Activated T-cell treated with anti-CD3 and anti-CD28 coated beads for 48 hours (primary cell): ENCODE measurements at regions not wholly inside any gene's neighbourhood (a gene's known extent, or its start where the extent isn't known, plus 50 kb on each side); places are given as distances from the start of the nearest gene placed in this dataset.
"Not testable (repeated sequence)": the region's sequence is repeated elsewhere in the genome, so short reads cannot be mapped to it uniquely, and the experiment has no call there.

Experiments
- DNase-seq: peaks from one replicate; pipeline ENCODE4 v3.0.0-alpha.2; 2020; ENCODE audit warnings: low read depth

DNA sequence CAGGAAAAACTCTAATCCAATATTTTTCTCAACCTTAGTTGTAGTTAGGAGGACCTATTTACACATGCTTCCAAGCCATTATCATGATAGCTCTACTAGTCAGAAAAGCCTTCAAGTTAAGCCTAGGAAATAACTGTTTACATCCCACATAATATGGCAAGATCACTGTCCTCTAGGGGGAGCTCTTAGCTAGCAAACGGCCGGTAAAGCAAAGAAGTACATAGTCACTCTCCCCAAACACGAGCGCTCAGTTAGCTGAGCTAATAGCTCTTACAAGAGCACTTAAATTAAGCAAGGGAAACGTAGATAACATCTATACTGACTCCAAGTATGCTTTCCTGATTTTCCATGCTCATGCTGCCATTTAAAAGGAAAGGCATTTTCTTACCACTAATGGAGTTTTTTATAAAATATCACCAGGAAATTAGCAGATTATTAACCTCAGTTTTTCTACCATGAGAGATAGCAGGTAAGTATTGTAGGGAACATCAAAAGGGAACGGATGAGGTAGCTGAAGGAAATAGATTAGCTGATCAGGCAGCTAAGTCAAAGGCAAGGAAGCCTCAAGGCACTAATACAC lies 100.6 kb upstream of the PABPC3 start:
- peak; percentile 35 for DNase-seq

DNA sequence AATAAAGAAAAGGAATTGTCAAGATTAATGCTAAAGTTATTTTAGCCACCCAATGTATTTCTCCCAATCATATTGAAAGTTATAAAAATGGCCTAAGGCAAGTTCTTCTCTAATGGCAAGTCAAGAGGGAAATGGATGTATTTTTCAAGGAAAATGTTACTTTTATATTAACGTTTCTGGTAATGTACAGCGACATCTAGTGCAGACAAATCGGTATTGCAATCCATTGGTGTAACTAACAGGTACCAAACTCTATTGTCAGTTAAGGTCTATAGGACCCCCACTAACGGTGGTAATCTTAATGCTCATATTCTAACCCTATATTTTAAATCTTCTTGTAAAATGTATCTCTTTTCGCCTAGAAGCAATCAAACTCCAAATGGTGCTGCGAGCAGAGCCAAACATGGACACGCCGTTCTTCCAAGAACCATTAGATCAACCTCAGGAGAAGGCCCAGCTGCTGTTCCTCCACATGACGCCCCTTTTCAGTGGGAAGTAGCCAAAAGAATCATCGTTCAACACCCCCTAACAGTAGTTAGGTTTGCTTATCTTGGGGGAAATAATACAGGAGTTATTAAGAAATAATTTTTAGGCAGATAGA lies 98.5 kb upstream of the PABPC3 start:
- no peak for DNase-seq

DNA sequence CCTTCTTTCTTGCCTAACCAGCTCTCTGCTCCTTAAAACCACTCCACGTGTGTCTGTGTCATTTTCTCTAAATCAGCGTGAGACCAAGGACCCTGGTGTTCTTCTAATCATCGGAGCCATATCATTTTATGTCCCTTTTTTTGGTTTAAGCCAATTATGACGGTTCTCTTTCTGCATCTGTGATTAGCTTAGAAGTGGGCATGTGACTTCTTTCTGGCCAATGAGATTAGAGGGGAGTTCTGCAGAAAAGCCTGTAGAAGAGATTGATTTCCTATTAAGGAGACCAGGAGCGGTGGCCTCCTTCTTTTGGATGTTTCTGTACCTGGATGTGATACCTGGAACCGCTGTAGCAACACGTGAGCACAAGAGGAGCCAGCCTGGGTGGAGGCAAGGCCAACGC lies 97.5 kb upstream of the PABPC3 start:
- no peak for DNase-seq

DNA sequence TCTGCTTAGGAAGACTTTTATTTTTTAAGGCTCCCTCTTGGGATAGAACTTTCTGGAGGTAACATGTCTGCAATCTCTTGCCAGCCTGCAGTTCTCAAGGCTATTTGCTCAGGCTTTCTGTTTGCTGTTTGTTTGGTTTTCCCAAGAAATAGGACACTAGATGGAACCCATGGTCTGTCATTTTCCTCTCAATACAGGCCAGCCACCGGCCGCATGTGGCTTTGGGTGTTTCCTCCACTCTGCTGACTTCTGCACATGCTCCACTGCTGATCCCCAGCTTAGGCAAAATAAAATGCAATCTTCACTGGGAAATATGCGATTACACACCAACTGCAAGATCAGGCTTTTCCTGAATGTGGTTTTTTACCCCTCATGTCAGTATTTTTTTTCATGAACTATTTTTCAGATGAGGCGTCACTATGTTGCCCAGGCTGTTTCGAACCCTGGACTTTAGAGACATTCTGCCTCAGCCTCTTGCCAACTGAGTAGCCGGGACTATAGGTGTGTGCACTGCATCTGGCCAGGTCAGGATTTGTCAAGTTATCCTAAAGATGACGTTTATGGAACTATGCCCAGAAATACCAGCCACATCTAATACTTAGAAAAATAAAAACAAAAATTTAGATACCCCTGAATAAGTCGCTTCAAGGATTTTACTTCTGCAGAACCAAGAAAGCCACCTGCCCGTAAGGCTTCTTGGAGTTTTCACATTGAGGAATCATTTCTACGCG lies 94.3 kb upstream of the PABPC3 start:
- DNase-seq: no peak

DNA sequence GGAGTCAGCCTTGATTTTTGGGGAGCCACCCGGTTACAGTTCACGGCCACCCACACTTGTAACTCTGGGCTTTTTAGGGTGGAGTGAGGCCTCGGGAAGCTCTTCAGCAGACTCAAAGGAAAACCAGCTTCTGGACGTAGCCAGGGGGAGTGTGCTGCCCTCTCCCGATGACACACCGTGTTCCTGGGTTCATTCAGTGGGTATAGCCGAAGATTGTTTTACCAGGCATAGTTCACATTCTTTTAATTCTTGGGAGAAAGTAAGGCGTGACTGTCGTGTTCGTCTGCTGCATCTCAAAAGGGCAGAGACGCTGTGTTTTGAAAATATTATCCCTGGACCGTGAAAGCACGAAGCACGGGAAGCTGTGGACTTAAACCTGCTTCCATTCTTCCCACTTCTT lies 93.6 kb upstream of the PABPC3 start:
- DNase-seq: not testable (repeated sequence)

DNA sequence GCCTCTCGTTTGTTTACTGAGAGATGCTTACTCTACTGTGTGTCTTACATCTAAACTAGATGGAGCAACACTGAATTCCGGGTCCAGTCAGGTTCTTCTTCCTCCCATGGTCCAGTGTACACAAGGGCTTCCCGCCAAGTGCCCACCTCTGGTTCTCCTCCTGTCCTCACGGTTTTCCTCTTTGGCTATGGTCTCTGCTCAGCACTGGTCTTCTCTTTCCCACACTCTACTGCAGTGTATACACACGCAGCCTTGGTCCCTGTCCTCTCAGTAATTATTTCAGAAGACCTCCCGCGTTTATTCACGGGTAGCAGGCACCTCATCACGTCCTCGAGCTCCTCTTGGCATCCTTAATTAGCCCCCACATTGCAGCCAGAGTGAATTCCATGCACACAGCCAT lies 91.4 kb upstream of the PABPC3 start:
- not testable (repeated sequence) for DNase-seq

DNA sequence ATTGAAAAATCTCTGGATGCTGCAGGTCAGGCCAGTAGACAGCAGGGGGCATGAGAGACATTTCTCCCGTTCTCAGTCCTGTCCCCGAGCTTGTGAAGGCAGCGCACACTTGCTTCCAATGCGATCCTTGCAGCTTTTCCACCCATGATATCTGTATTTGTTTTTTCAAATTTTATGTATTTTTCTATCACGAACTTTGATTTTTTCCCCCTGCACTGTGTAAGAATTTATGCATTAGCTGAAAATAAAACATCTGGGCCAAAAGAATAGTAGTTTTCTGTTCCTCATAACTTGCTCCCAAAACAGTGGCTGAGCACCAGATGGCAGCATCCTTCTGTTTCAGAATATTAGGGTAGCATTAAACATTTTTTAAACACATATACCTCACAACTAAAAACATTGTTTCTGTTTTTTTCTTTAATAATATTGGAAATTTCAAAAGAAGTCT lies 90.9 kb upstream of the PABPC3 start:
- not testable (repeated sequence) for DNase-seq

DNA sequence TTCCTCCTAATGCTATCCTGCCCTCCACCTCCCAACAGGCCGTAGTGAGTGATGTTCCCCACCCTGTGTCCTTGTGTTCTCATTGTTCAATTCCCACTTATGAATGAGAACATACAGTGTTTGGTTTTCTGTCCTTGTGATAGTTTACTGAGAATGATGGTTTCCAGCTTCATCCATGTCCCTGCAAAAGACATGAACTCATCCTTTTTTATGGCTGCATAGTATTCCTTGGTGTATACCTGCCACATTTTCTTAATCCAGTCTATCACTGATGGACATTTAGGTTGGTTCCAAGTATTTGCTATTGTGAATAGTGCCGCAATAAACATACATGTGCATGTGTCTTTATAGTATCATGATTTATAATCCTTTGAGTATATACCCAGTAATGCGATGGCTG lies 88.5 kb upstream of the PABPC3 start:
- not testable (repeated sequence) for DNase-seq

DNA sequence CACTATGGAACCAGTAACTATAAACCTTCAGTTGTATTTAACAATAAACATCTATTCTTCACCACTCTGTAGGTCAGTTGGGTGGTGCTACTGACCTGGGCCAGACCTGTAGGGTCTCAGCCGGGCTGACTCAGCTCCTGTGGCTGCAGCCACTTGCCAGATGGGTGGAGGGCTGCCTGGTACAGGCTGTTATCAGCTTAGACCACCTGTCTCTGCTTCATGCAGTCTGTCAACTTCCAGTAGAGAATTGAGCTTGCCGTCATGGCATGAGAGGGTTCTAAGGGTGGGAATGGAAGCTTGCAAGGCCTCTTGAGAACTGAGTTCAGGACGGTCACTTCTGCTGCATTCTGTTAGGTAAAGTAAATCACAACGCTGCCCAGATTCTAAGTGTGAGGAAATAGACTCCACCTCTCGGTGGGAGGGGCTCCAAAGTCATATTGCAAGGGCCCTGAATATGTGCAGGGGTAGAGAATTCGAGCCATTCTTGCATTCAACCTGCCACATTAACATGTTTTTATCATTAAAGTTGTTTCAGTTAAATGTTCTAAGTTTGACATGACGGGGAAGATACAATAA lies 81.5 kb upstream of the PABPC3 start:
- DNase-seq: not testable (repeated sequence)

DNA sequence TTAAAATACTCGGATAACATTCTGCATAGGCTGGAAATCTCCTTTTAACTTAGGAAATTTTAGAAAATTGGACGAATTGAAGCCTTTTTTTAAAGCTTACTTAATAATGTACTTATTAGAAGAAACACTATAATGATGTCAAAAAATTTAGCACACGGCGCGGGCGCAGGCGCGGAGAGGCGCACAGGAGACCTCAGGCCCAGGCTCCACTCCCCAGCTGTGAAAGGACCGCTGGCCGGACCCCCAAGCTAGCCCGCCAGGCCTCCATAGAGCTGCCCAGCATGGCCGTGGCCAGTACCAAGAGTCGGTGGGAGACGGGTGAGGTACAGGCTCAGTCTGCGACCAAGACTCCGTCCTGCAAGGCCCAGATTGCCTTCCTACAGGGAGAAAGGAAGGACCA lies 78.8 kb upstream of the PABPC3 start:
- not testable (repeated sequence) for DNase-seq

DNA sequence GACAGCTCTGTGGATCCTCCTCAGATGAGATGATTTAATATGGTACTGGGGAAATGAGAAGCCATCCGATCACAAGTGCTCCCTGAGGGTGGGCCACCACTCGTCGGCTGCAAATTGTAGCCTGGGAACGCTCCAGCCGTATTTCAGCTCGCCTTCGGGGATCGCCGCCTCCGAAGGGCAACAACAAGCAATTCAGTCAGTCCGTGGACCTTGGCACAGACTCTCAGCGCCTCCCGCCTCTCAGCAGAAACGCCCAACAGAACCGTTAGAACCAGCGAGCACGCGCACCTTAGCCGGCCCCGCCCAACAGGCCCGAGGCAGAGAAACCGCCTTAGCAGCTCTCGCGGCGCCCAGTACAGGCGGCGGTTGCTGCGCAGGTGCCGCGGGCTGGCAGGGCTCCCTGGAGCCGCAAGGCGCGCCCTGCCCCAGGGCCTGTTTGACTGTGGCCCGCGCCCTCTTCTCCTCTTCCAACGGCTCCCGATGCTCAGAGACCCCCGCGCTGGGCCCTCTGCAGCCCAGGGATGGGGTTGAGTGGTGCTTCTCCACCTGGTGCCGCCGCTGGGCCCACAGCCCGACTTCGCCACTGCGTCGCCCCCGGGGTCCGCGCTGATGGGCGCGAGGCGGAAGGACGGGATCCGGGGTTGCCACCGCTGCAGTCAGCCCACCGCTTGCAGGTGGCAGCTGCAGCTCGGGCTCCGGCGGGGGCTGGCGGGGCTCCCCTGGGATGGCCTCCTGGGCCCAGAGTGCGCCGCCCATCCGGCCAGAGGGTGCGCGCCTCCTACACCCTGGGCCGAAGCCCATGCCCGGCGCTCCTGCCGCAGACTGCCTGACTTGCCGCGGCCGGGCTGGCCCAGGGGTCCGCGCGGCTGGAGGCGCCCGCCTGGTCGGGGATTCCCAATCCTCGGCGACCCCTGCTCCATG lies 77.9 kb upstream of the PABPC3 start:
- DNase-seq: peak; percentile 60

DNA sequence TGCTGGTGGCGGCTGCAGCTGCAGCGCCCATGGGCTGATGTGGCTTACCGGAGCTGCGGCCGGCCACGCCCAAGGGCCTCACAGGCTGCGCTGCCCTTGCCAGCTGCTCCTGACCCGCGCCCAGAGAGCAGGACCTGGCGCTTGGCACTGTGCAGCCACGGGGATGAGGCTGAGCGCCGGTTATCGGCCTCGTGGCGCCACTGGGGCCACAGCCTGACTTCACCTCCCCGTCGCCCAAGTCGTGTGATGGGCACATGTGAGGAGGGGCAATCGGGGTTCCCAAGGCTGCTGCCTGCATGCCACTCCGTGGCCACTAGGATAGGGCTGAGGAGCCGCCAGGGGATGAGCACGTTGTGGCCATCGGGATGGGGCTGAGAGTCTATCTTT lies 77.2 kb upstream of the PABPC3 start:
- DNase-seq: no peak

DNA sequence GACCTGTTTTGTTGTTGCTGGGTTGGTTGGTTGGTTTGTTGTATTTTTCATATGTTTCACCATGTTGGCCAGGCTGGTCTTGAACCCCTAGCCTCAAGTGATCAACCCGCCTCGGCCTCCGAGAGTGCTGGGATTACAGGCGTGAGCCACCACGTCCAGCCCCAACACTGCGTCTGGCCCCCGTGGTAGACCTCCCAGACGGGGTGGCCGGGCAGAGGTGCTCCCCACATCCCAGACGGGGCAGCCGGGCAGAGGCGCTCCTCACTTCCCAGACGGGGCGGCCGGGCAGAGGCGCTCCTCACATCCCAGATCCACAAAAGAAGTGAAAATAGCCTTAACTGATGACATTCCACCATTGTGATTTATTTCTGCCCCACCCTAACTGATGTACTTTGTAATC lies 76.2 kb upstream of the PABPC3 start:
- not testable (repeated sequence) for DNase-seq

DNA sequence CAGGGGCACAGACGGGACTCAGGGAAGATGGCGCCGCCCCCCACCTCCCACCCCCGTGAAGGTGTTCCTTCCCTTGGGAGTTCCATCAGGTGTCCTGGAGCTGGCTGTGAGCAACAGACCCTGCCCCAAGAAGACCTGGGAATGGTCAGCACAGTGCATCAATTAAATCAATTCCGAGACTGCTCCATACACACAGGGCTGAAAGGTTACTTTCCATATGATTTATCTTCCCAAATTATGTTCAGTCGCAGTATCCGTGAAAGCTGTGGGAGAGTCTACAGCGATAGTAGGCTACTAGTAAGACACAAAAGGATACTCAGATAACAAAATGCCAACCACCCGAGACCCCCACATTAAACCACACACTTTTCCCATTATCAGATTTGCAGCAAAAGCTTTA lies 71.8 kb upstream of the PABPC3 start:
- no peak for DNase-seq

DNA sequence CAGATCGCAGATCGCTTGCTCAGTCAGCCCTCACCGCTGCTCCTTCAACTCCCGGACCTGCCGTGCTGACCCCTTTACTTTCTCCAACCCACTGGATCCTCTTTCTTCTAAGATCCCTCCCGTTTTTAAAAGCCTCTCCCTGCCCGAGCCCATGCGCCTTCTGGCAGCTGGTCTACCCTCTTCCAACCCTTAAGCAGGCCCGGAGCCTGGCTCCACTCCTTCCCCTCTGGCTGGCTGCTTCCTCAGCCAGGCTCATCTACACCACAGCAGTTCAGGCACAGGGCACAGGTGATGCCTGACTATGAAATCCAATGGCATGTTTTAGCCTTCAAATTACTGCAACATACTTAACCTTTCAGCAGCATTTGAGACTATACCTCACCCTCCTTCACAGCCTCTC lies 63.8 kb upstream of the PABPC3 start:
- no peak for DNase-seq

DNA sequence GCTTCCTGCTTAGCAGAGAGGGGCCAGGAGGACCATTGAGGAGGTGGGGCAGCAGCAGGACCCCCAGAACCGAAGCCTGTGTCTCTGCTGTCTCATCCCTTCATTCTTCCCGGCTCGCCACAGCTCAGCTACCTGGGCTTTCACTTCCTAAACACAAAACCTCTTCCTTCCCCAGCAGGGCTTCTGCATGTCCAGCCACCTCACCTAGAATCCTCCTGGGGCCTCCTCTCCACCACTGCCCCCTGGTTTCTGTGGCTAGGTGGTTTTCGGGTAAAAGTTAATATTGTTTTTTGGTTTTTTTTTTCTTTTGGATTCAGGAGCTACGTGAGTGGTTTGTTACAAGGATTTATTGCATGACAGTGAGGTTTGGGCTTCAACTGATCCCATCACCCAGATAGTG lies 61.8 kb upstream of the PABPC3 start:
- no peak for DNase-seq

DNA sequence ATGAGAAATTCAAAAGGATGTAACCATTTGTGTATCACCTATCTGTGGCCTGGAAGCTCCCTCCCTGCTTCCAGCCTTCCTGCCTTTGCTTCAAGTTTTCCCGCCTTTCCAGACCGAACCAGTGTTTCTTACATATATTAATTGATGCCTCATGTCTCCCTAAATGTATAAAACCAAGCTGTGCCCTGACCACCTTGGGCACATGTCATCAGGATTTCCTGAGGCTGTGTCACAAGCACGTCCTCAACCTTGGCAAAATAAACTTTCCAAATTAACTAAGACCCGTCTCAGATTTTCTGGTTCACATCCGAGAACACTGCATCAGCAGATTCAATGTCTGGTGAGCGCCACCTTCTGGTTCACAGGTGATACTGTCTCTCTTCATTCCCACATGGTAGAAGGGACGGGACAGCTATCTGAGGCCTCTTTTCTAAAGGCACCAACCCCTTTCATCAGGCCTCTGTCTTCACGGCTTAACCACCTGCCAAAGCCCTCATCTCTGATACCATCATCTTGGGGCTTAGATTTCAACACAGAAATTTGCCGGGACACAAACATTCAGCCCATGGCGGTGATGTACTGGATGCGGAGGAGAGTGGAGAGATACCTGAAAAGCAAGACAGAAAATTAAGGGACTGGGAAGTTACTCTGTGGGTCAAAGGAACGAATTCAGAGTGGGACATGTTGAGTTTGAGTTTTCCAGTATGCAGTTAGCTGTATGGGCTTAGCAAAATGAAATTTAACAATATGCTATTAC lies 58.7 kb upstream of the PABPC3 start:
- peak; percentile 3 for DNase-seq

DNA sequence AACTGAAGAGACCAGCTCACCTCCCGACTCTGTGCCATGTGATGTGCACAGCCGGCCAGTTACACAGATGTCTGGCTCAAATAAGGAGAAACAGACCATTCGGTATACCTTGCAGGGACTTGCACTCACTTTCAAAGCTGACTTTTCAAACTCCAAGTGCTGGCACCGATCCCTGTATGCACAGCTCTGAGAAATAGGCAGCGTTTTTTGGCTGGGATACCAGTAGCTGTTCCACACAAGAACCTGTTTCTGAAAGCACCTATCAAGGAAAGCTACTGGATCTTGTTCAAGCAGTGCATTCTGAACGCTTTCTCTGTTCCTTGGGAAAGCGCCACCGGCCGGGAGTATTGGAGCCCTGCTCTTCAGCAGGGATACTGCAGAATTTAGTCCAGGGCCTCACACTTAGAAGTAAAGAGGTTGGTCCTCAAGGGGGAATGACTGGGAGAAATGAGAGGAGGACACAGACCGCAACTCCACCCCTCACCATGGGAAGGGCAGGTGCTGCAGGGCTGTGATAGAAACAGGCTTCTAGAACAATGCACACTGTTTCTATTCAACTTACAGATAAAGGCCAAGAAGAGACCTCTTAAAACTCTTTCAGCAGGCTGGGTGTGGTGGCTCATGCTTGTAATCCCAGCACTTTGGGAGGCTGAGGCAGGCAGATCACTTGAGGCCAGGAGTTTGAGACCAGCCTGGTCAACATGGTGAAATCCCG lies 53.6 kb upstream of the PABPC3 start:
- no peak for DNase-seq

DNA sequence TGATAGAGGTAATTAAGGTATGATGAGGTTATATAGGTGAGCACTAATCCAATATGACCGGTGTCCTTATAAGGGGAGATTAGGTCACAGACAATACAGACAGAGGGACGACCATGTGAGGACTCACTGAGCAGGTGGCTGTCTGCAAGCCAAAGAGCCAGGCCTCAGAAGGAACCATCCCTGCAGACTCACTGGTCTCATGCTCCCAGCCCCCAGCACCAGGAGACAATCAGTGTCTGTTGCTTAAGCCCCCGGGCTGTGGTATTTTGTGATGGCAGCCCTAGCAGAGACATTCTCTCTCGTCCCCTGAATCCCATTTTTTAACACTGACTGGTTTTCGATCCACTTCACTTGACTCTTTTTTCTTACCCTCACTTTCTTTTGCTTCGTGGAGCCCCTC lies 51.9 kb upstream of the PABPC3 start:
- DNase-seq: no peak
